IPS DF 6.9 (cell line): ENCODE measurements at regions not wholly inside any gene's neighbourhood (a gene's known extent, or its start where the extent isn't known, plus 50 kb on each side); places are given as distances from the start of the nearest gene placed in this dataset.
A peak's percentile ranks its signal among the peaks of the same experiment; 100 is the strongest.

Experiments
- DNase-seq: peaks from one replicate; pipeline ENCODE4 v3.0.0-alpha.2; 2013; ENCODE audit warnings: low read depth, low spot score
- H3K27ac ChIP-seq: one replicate; pipeline ENCODE4 v1.5.1; 2013; ENCODE audit warnings: low read length, control low read depth
- H3K27me3 ChIP-seq: 2 replicates; pipeline ENCODE4 v1.6.1; 2013; ENCODE audit warnings: mild to moderate bottlenecking, low read length; ENCODE audit not compliant: control insufficient read depth, insufficient read depth
- H3K36me3 ChIP-seq: 2 replicates; pipeline ENCODE4 v1.6.1; 2013; ENCODE audit warnings: low read length; ENCODE audit not compliant: control insufficient read depth, insufficient read depth
- H3K4me1 ChIP-seq: 2 replicates; pipeline ENCODE4 v1.6.1; 2013; ENCODE audit warnings: low read length; ENCODE audit not compliant: control insufficient read depth, insufficient read depth
- H3K4me3 ChIP-seq: 2 replicates; pipeline ENCODE4 v1.5.1; 2013; ENCODE audit warnings: mild to moderate bottlenecking, low read length
- H3K9me3 ChIP-seq: 2 replicates; pipeline ENCODE4 v1.6.1; 2013; ENCODE audit warnings: low read length, inconsistent platforms; ENCODE audit not compliant: control insufficient read depth, insufficient read depth
- WGBS: extraction: QIAGEN DNeasy Blood & Tissue Kit; methylation state at CpG from one replicate; pipeline ENCODE4 v1.1.7; 2013; ENCODE audit warnings: mixed read lengths, missing lambda C conversion rate; ENCODE audit not compliant: insufficient read length, insufficient coverage; 5-methylcytosine and 5-hydroxymethylcytosine counted together

DNA sequence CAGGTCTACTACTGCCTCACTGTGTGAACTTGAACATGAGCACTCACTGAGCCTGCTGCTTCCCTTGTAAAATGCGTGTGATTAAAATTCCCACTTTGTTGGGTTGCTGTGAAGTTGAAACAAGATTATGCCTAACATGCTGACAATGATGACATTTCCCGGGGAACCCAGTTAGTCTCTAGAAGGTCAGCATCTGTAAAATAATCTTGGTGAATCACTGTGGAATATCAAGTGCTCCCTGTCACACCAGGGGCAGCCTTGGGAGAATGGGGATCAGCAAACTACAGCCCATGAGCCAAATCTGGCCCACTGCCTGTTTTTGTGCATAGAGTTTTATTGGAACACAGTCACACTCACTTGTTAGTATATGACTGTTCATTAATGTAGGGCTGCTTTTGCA, 335.2 kb downstream of the MIAT start:
- no peak overlapping the region for H3K27ac ChIP-seq
- no peaks in the 10 kb centered on the region for H3K27me3 ChIP-seq
- no peaks in the 10 kb centered on the region for H3K4me1 ChIP-seq
- no peak overlapping the region for H3K4me3 ChIP-seq
- DNase-seq: no peak
- WGBS: no CpG with 5 or more reads among the region's 2 CpGs
- no peaks in the 10 kb centered on the region for H3K9me3 ChIP-seq
- no peaks in the 10 kb centered on the region for H3K36me3 ChIP-seq

DNA sequence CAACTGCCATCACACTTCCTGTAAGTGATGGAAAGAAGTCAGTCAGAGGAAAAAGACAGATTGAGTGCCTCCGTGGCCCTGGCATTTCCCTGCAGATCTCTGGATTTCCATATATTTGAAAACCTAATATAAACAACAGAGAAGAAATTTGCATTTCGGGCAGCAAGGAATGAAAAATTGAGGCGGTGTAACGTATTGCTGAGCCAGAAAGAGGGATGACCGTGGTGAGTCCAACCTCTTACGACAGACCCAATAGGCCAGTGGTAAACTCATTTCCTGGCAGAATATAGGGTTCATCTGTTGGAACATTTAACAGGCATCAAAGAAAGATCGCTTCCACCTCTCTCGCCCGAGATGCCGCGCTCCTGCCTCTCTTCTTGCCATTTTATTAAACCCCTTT, 336.5 kb downstream of the MIAT start:
- Histone ChIP-seq H3K27me3 (no peaks in the 10 kb centered on the region), H3K27ac (no peak overlapping the region), H3K4me3 (no peak overlapping the region), H3K9me3 (no peaks in the 10 kb centered on the region), H3K4me1 (no peaks in the 10 kb centered on the region), H3K36me3 (no peaks in the 10 kb centered on the region)
- no peak for DNase-seq
- no CpG with 5 or more reads among the region's 11 CpGs for WGBS

GRCh38 chr22:26994801-26995200, 337.4 kb downstream of the MIAT start:
- H3K4me1 ChIP-seq: no peaks in the 10 kb centered on the region
- H3K27me3 ChIP-seq: no peaks in the 10 kb centered on the region
- no peaks in the 10 kb centered on the region for H3K9me3 ChIP-seq
- H3K27ac ChIP-seq: no peak overlapping the region
- WGBS: no CpG with 5 or more reads among the region's 4 CpGs
- H3K4me3 ChIP-seq: no peak overlapping the region
- no peak for DNase-seq
- no peaks in the 10 kb centered on the region for H3K36me3 ChIP-seq

- no peak for DNase-seq
- Histone ChIP-seq H3K27ac (no peak overlapping the region), H3K27me3 (no peaks in the 10 kb centered on the region), H3K4me3 (no peak overlapping the region), H3K9me3 (no peaks in the 10 kb centered on the region), H3K36me3 (no peaks in the 10 kb centered on the region), H3K4me1 (no peaks in the 10 kb centered on the region)
- WGBS: no CpG with 5 or more reads among the region's 3 CpGs
These were observed 337.8 kb downstream of the MIAT start for GRCh38 chr22:26995235-26995634.

- 100% methylated on average over 1 of the region's 2 CpGs for WGBS
- no peaks in the 10 kb centered on the region for H3K27me3 ChIP-seq
These were observed 338.8 kb downstream of the MIAT start for GRCh38 chr22:26996154-26996553.

DNA sequence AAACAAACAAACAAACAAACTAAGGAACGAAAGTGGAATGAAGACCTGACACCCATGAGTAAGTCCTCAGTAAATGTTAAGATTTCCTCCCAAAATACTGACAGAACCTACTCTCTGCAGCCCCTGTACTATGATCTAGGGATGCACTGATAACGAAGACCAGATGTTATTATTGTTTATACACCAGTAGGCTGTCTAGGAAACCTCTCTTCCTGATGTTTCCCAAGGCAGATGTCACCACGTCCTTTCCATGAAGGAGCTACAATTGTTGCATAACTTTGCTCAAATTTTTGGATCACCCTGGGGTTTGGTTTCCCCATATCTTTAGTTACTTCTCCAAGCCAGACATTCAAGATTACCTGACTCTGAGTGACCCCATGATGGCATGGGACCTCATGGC, 340.7 kb downstream of the MIAT start:
- H3K27ac ChIP-seq: no peak overlapping the region
- no peaks in the 10 kb centered on the region for H3K36me3 ChIP-seq
- H3K4me3 ChIP-seq: no peak overlapping the region
- DNase-seq: no peak
- no peaks in the 10 kb centered on the region for H3K9me3 ChIP-seq
- no CpG with 5 or more reads among the region's 3 CpGs for WGBS
- no peaks in the 10 kb centered on the region for H3K4me1 ChIP-seq
- no peaks in the 10 kb centered on the region for H3K27me3 ChIP-seq

More at GRCh38 chr22:26996154-26996553, 338.8 kb downstream of the MIAT start:
- Histone ChIP-seq H3K27ac (no peak overlapping the region), H3K9me3 (no peaks in the 10 kb centered on the region), H3K36me3 (no peaks in the 10 kb centered on the region), H3K4me1 (no peaks in the 10 kb centered on the region), H3K4me3 (no peak overlapping the region)
- DNase-seq: no peak

- Histone ChIP-seq H3K4me3 (no peak overlapping the region), H3K27ac (no peak overlapping the region), H3K4me1 (no peaks in the 10 kb centered on the region), H3K9me3 (no peaks in the 10 kb centered on the region), H3K36me3 (no peaks in the 10 kb centered on the region), H3K27me3 (no peaks in the 10 kb centered on the region)
- DNase-seq: no peak
- no CpG with 5 or more reads among the region's 6 CpGs for WGBS
These were observed 341.3 kb downstream of the MIAT start for GRCh38 chr22:26998716-26999115.

- no peaks in the 10 kb centered on the region for H3K27me3 ChIP-seq
- H3K9me3 ChIP-seq: no peaks in the 10 kb centered on the region
- no peak for DNase-seq
- no peak overlapping the region for H3K4me3 ChIP-seq
- H3K36me3 ChIP-seq: no peaks in the 10 kb centered on the region
- WGBS: no CpG with 5 or more reads among the region's 11 CpGs
- H3K4me1 ChIP-seq: no peaks in the 10 kb centered on the region
- H3K27ac ChIP-seq: no peak overlapping the region
These were observed 345.9 kb downstream of the MIAT start for GRCh38 chr22:27003297-27003696.

DNA sequence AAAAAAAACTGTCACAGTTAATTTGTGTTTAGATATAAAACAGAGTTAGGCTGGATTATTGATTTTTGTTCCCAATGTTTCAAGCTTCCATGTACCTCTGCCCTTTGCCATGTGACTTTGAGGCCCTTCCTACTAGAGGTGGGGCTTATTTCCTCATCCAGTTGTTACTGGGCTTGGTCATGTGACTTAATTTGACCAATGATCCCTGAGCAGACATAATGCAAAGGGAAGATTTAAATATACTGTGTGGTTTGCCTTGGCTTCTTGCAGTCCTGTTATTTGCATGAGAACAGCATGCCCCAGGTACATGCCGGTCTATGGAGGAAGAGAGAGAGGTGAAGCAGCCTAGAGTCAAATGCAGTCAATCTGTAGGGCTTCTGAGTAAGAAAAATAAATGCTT, 347.0 kb downstream of the MIAT start:
- Histone ChIP-seq H3K9me3 (no peaks in the 10 kb centered on the region), H3K4me1 (no peaks in the 10 kb centered on the region), H3K27ac (no peak overlapping the region), H3K4me3 (no peak overlapping the region), H3K36me3 (no peaks in the 10 kb centered on the region), H3K27me3 (no peaks in the 10 kb centered on the region)
- WGBS: no CpG with 5 or more reads among the region's 1 CpG
- DNase-seq: peak; percentile 47

- no peak for DNase-seq
These were observed 351.1 kb downstream of the MIAT start for GRCh38 chr22:27008454-27008853.

GRCh38 chr22:27011133-27011532, 353.7 kb downstream of the MIAT start:
- H3K4me3 ChIP-seq: no peak overlapping the region
- no peak for DNase-seq
- H3K27ac ChIP-seq: no peak overlapping the region
- WGBS: no CpG with 5 or more reads among the region's 3 CpGs
- H3K4me1 ChIP-seq: no peaks in the 10 kb centered on the region
- H3K27me3 ChIP-seq: no peaks in the 10 kb centered on the region
- no peaks in the 10 kb centered on the region for H3K36me3 ChIP-seq
- H3K9me3 ChIP-seq: no peaks in the 10 kb centered on the region

More at GRCh38 chr22:27008454-27008853, 351.1 kb downstream of the MIAT start:
- Histone ChIP-seq H3K36me3 (no peaks in the 10 kb centered on the region), H3K4me1 (no peaks in the 10 kb centered on the region), H3K27ac (no peak overlapping the region), H3K4me3 (no peak overlapping the region), H3K9me3 (no peaks in the 10 kb centered on the region), H3K27me3 (no peaks in the 10 kb centered on the region)
- WGBS: 100% methylated on average over 1 of the region's 1 CpG
